ENCODE measurements at regions not wholly inside any gene's neighbourhood (a gene's known extent, or its start where the extent isn't known, plus 50 kb on each side); places are given as distances from the start of the nearest gene placed in this dataset.
"Not testable (repeated sequence)": the region's sequence is repeated elsewhere in the genome, so short reads cannot be mapped to it uniquely, and the experiment has no call there.

- H3K9me3 ChIP-seq (ENCODE audit: control insufficient read depth, low read depth, low read length): no peaks in the 10 kb centered on the region
- H3K9ac ChIP-seq (ENCODE audit: control insufficient read depth, extremely low read depth, insufficient read depth, low read length): no peak overlapping the region
- H3K79me2 ChIP-seq (ENCODE audit: control insufficient read depth, insufficient read depth, low read length): no peaks in the 10 kb centered on the region
- H2AFZ ChIP-seq (ENCODE audit: control insufficient read depth, low read length): no peak overlapping the region
- dilution Hi-C loops (cut with MboI; ENCODE audit: extremely low pct_ligation_motif_present, low sequenced_read_pairs): no loop called here
- no peak for FAIRE-seq
- no peak overlapping the region for H3K27ac ChIP-seq (ENCODE audit: control insufficient read depth, insufficient read depth, low read length)
- H3K27me3 ChIP-seq (ENCODE audit: control insufficient read depth, extremely low read depth, insufficient read depth, low read length): no peaks in the 10 kb centered on the region
- no peaks in the 10 kb centered on the region for H4K20me1 ChIP-seq (ENCODE audit: control insufficient read depth, extremely low read depth, insufficient read depth, low read length)
- no peak for TF ChIP-seq EZH2 (IDR thresholded peaks at IDR 0.05; ENCODE audit: low read length)
- no peak for TF ChIP-seq CTCF (optimal IDR thresholded peaks at IDR 0.05 in 1 of 3, IDR thresholded peaks at IDR 0.05 in 1 of 3, conservative IDR thresholded peaks at IDR 0.05 in 1 of 3; ENCODE audit: extremely low read depth in 1 of 3, insufficient read depth in 2 of 3, low read length in 3 of 3)
- DNase-seq (ENCODE audit: low read depth, low spot score): no peak
- no peaks in the 10 kb centered on the region for H3K36me3 ChIP-seq (ENCODE audit: control insufficient read depth in 2 of 2, extremely low read depth in 1 of 2, insufficient read depth in 2 of 2, low read length in 2 of 2)
- no peak overlapping the region for H3K4me3 ChIP-seq (ENCODE audit: control insufficient read depth in 2 of 3, extremely low read depth in 1 of 3, insufficient read depth in 2 of 3, low read depth in 1 of 3, low read length in 3 of 3)
- H3K4me2 ChIP-seq (ENCODE audit: control insufficient read depth, extremely low read depth, insufficient read depth, low read depth, low read length): no peak overlapping the region
- peaks cover 19% of the 10 kb centered on the region for H3K4me1 ChIP-seq (ENCODE audit: control insufficient read depth, extremely low read depth, insufficient read depth, low read length)
- H3K9me1 ChIP-seq (ENCODE audit: control insufficient read depth, extremely low read depth, insufficient read depth, low read length): no peaks in the 10 kb centered on the region
Observed at GRCh38 chr2:160616149-160616548, 122.5 kb upstream of the RBMS1 start.

- H3K79me2 ChIP-seq (ENCODE audit: control insufficient read depth, insufficient read depth, low read length): no peaks in the 10 kb centered on the region
- H3K4me1 ChIP-seq (ENCODE audit: control insufficient read depth, extremely low read depth, insufficient read depth, low read length): no peaks in the 10 kb centered on the region
- H3K4me2 ChIP-seq (ENCODE audit: control insufficient read depth, extremely low read depth, insufficient read depth, low read depth, low read length): no peak overlapping the region
- no peaks in the 10 kb centered on the region for H3K36me3 ChIP-seq (ENCODE audit: control insufficient read depth in 2 of 2, extremely low read depth in 1 of 2, insufficient read depth in 2 of 2, low read length in 2 of 2)
- H4K20me1 ChIP-seq (ENCODE audit: control insufficient read depth, extremely low read depth, insufficient read depth, low read length): no peaks in the 10 kb centered on the region
- no peaks in the 10 kb centered on the region for H3K27me3 ChIP-seq (ENCODE audit: control insufficient read depth, extremely low read depth, insufficient read depth, low read length)
- no peaks in the 10 kb centered on the region for H3K9me1 ChIP-seq (ENCODE audit: control insufficient read depth, extremely low read depth, insufficient read depth, low read length)
- no peak overlapping the region for H2AFZ ChIP-seq (ENCODE audit: control insufficient read depth, low read length)
- H3K4me3 ChIP-seq (ENCODE audit: control insufficient read depth in 2 of 3, extremely low read depth in 1 of 3, insufficient read depth in 2 of 3, low read depth in 1 of 3, low read length in 3 of 3): no peak overlapping the region
- no peak overlapping the region for H3K27ac ChIP-seq (ENCODE audit: control insufficient read depth, insufficient read depth, low read length)
- FAIRE-seq (no peak), DNase-seq (ENCODE audit: low read depth, low spot score) (no peak)
- dilution Hi-C loops (cut with MboI; ENCODE audit: extremely low pct_ligation_motif_present, low sequenced_read_pairs): no loop called here
- no peak overlapping the region for H3K9ac ChIP-seq (ENCODE audit: control insufficient read depth, extremely low read depth, insufficient read depth, low read length)
- H3K9me3 ChIP-seq (ENCODE audit: control insufficient read depth, low read depth, low read length): no peaks in the 10 kb centered on the region
- TF ChIP-seq EZH2 (IDR thresholded peaks at IDR 0.05; ENCODE audit: low read length) (no peak), CTCF (optimal IDR thresholded peaks at IDR 0.05 in 1 of 3, IDR thresholded peaks at IDR 0.05 in 1 of 3, conservative IDR thresholded peaks at IDR 0.05 in 1 of 3; ENCODE audit: extremely low read depth in 1 of 3, insufficient read depth in 2 of 3, low read length in 3 of 3) (no peak)
Observed at GRCh38 chr2:160621748-160622147, 128.1 kb upstream of the RBMS1 start.

GRCh38 chr2:160628020-160628637 lies 134.5 kb upstream of the RBMS1 start:
- H3K4me2 ChIP-seq (ENCODE audit: control insufficient read depth, extremely low read depth, insufficient read depth, low read depth, low read length); DNase-seq (ENCODE audit: low read depth, low spot score); dilution Hi-C loops (cut with MboI; ENCODE audit: extremely low pct_ligation_motif_present, low sequenced_read_pairs): not testable (repeated sequence)

More at GRCh38 chr2:160628020-160628637, 134.5 kb upstream of the RBMS1 start:
- not testable (repeated sequence) for H3K4me1 ChIP-seq (ENCODE audit: control insufficient read depth, extremely low read depth, insufficient read depth, low read length); H3K9me1 ChIP-seq (ENCODE audit: control insufficient read depth, extremely low read depth, insufficient read depth, low read length); H3K36me3 ChIP-seq (ENCODE audit: control insufficient read depth in 2 of 2, extremely low read depth in 1 of 2, insufficient read depth in 2 of 2, low read length in 2 of 2); FAIRE-seq; H3K4me3 ChIP-seq (ENCODE audit: control insufficient read depth in 2 of 3, extremely low read depth in 1 of 3, insufficient read depth in 2 of 3, low read depth in 1 of 3, low read length in 3 of 3); H2AFZ ChIP-seq (ENCODE audit: control insufficient read depth, low read length); H3K27me3 ChIP-seq (ENCODE audit: control insufficient read depth, extremely low read depth, insufficient read depth, low read length); H3K79me2 ChIP-seq (ENCODE audit: control insufficient read depth, insufficient read depth, low read length); H3K9me3 ChIP-seq (ENCODE audit: control insufficient read depth, low read depth, low read length); H3K9ac ChIP-seq (ENCODE audit: control insufficient read depth, extremely low read depth, insufficient read depth, low read length); H4K20me1 ChIP-seq (ENCODE audit: control insufficient read depth, extremely low read depth, insufficient read depth, low read length); H3K27ac ChIP-seq (ENCODE audit: control insufficient read depth, insufficient read depth, low read length)

All from keratinocyte (primary cell).